IMR-90 (cell line): ENCODE measurements at regions not wholly inside any gene's neighbourhood (a gene's known extent, or its start where the extent isn't known, plus 50 kb on each side); places are given as distances from the start of the nearest gene placed in this dataset.

Experiments
- BHLHE40 ChIP-seq: fragments of 150-350 bp; IDR thresholded peaks from 2 replicates; pipeline ENCODE4 v1.6.1; 2016; ENCODE audit warnings: mild to moderate bottlenecking, low read depth, low read length
- MXI1 ChIP-seq: IDR thresholded peaks from 2 replicates; pipeline ENCODE4 v1.6.1; 2012; ENCODE audit warnings: low read depth, mild to moderate bottlenecking, low read length, moderate library complexity, borderline replicate concordance
- POLR2A ChIP-seq: IDR thresholded peaks from 2 replicates; pipeline ENCODE4 v1.6.1; 2012; ENCODE audit warnings: mild to moderate bottlenecking, low read depth, low read length
- TF ChIP-seq, protein P1 (sequence below): conservative IDR thresholded peaks from 2 replicates; pipeline ENCODE4 v1.5.1; 2012; ENCODE audit warnings: mild to moderate bottlenecking, low read depth, low read length, improper control_type of control experiment

DNA sequence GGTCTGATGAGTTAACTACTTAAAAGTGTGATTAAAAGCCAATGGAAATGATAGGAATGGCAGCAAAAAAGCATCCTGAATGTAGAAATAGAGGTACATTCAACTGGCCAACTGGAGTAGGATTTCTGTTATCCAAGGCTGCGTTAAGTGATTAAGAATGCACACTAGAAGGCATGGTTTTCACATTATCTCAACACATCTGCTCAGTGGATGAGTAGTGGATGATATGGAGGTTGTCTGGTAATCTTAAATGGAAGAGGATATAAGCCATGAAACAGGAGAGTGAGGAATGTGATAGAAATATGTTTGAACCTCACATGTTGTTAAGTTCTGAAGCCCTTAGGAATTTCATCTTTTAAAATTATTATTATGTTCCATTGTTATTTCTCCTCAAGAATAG is 839.9 kb downstream of the USP25 start:
- TF ChIP-seq BHLHE40 (no peak), POLR2A (no peak), MXI1 (no peak)
- TF ChIP-seq, protein P1, sequence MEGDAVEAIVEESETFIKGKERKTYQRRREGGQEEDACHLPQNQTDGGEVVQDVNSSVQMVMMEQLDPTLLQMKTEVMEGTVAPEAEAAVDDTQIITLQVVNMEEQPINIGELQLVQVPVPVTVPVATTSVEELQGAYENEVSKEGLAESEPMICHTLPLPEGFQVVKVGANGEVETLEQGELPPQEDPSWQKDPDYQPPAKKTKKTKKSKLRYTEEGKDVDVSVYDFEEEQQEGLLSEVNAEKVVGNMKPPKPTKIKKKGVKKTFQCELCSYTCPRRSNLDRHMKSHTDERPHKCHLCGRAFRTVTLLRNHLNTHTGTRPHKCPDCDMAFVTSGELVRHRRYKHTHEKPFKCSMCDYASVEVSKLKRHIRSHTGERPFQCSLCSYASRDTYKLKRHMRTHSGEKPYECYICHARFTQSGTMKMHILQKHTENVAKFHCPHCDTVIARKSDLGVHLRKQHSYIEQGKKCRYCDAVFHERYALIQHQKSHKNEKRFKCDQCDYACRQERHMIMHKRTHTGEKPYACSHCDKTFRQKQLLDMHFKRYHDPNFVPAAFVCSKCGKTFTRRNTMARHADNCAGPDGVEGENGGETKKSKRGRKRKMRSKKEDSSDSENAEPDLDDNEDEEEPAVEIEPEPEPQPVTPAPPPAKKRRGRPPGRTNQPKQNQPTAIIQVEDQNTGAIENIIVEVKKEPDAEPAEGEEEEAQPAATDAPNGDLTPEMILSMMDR, result no peak
